ENCODE measurements at regions not wholly inside any gene's neighbourhood (a gene's known extent, or its start where the extent isn't known, plus 50 kb on each side); places are given as distances from the start of the nearest gene placed in this dataset.
"Not testable (repeated sequence)": the region's sequence is repeated elsewhere in the genome, so short reads cannot be mapped to it uniquely, and the experiment has no call there.

GRCh38 chr18:42328931-42329330, 373.9 kb downstream of the PIK3C3 start:
- no peak for DNase-seq (ENCODE audit: low read depth)

- no peak for DNase-seq (ENCODE audit: low read depth)
Measured at GRCh38 chr18:42330296-42330695, 375.3 kb downstream of the PIK3C3 start.

- DNase-seq (ENCODE audit: low read depth) = no peak
Measured at GRCh38 chr18:42333558-42333957, 378.5 kb downstream of the PIK3C3 start.

GRCh38 chr18:42334931-42335330, 379.9 kb downstream of the PIK3C3 start:
- no peak for DNase-seq (ENCODE audit: low read depth)

GRCh38 chr18:42336139-42336538, 381.1 kb downstream of the PIK3C3 start:
- DNase-seq (ENCODE audit: low read depth) = no peak

DNA sequence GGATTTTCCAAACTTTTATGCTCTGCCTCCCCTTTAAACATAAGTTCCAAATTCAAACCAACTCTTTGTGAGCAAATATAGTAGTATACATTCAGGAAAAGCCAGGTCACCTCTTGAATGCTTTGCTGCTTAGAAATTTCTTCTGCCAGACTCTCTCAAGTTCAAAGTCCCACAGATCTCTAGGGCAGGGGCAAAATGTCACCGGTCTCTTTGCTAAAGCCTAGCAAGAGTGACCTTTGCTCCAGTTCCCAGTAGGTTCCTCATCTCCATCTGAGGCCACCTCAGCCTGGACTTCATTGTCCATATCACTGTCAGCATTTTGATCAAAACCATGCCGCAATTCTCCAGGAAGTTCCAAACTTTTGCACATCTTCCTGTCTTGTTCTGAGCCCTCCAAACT, 382.3 kb downstream of the PIK3C3 start:
- DNase-seq (ENCODE audit: low read depth) = not testable (repeated sequence)

DNA sequence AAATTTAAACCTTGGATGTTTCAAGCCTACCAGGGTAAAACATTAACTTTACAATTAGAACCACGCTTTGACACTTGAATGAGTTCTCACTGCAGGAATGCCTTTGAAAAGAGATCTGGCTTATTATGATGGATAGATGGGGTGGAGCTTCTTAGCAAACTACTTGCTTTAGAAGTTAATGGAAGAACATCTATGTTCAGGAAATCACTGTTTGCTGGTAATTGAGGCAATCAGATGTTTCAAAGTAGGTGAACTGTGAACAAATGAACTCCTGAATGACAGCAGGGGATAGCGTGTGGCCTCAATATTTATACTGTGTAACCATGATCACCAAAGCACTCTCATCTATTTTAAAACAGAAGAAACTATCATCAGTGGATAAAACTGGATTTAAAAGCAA, 383.6 kb downstream of the PIK3C3 start:
- no peak for DNase-seq (ENCODE audit: low read depth)

GRCh38 chr18:42339372-42339771, 384.3 kb downstream of the PIK3C3 start:
- DNase-seq (ENCODE audit: low read depth) = no peak

GRCh38 chr18:42340423-42341009, 385.5 kb downstream of the PIK3C3 start:
- no peak for DNase-seq (ENCODE audit: low read depth)

- DNase-seq (ENCODE audit: low read depth) = no peak
Measured at GRCh38 chr18:42341423-42341822, 386.4 kb downstream of the PIK3C3 start.

- DNase-seq (ENCODE audit: low read depth) = no peak
Measured at GRCh38 chr18:42348722-42349121, 393.7 kb downstream of the PIK3C3 start.

DNA sequence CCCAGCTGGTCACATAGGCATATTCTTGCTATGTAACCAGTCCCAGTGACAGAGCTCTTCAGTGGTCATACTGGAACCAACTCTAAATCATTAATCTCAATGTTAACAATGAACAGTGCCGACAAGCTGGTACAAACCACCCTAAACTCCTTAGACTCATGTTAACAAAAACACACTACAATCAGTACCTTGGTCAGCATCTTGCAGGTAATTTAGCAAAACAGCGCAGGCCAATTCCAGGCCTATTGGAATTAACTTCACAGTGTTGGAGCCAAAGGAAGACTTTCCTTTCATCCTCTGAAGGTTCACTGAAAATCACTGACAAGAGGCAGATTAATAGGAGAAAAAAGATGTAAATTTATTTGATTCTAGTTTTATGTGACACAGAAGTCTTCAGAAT, 396.4 kb downstream of the PIK3C3 start:
- no peak for DNase-seq (ENCODE audit: low read depth)

DNA sequence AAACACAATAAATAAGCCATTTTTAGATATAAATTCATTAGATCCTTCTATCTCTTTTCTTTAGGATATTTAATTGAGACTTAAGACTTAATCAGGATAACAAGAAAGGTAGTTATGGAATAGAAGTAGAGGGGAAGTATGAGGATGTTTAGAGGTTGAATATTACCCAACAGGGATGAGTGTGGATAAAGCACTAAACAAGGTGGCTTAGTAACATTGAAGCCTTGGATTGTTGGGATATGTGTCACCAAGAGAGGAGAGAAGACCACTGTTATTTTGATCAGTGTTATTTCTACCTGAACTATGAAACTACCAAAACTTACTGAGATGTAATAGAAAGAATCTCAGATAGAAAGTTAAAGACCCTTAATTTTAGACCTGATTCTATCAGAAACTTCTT, 405.7 kb downstream of the PIK3C3 start:
- DNase-seq (ENCODE audit: low read depth) = no peak

DNA sequence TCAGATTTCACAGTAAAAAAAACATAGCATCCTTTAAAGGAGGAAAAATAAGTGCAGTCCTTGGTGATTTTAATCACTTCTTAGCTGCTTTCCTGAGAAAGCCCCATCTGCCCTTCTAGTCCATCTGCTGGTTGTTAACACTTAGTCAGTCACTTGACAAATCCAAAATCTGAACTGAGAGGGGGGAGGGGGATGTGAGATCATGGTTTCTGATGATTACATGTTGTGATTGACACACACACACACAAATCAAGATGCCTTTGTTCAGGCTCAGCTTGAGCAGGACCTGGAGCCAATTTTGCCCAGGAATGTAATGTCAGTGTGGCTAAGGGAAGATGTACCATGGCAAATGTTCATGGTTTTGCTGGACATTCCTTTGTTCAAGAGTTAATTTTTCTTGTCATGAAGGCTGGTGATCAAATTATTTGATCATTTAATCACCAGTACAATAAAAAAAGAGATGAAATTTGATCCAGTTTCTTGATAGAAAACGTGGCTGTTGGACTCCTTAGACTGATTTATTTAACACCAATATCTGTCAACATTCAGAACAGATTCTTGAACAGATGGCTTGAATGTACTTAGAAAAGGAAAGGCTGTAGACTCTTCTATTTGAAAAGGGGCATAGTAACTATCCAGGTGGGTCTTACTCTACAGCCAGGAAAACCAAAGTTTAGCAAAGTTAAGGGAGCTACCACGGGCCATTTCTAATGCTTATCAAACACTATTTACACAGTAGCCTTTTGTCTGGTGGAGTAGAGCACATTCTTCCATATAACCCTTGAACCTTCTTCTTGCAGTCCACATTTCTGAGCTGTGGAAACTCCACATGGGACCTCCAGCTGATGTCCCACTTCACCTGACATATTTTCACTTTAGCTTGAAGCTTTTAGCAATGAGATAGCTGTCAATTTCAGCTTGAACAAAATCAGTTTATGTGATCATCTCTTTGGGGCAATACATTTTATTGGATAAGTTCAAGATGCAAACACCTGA, 408.7 kb downstream of the PIK3C3 start:
- no peak for DNase-seq (ENCODE audit: low read depth)

- DNase-seq (ENCODE audit: low read depth) = no peak
Measured at GRCh38 chr18:42364766-42365165, 409.7 kb downstream of the PIK3C3 start.

GRCh38 chr18:42365591-42365990, 410.6 kb downstream of the PIK3C3 start:
- no peak for DNase-seq (ENCODE audit: low read depth)

GRCh38 chr18:42373584-42373983, 418.6 kb downstream of the PIK3C3 start:
- no peak for DNase-seq (ENCODE audit: low read depth)

- no peak for DNase-seq (ENCODE audit: low read depth)
Measured at GRCh38 chr18:42374961-42375360, 419.9 kb downstream of the PIK3C3 start.

DNA sequence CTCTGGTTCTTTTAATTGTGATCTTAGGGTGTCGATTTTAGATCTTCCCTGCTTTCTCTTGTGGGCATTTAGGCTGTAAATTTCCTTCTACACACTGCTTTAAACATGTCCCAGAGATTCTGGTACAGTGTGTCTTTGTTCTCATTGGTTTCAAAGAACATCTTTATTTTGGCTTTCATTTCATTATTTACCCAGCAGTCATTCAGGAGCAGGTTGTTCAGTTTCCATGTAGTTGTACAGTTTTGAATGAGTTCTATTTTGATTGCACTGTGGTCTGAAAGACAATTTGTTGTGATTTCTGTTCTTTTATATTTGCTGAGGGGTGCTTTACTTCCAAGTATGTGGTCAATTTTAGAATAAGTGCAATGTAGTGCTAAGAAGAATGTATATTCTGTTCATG, 423.8 kb downstream of the PIK3C3 start:
- not testable (repeated sequence) for DNase-seq (ENCODE audit: low read depth)

GRCh38 chr18:42381236-42381635, 426.2 kb downstream of the PIK3C3 start:
- DNase-seq (ENCODE audit: low read depth) = not testable (repeated sequence)

GRCh38 chr18:42392416-42392815, 437.4 kb downstream of the PIK3C3 start:
- no peak for DNase-seq (ENCODE audit: low read depth)

- DNase-seq (ENCODE audit: low read depth) = no peak
Measured at GRCh38 chr18:42392926-42393325, 437.9 kb downstream of the PIK3C3 start.

DNA sequence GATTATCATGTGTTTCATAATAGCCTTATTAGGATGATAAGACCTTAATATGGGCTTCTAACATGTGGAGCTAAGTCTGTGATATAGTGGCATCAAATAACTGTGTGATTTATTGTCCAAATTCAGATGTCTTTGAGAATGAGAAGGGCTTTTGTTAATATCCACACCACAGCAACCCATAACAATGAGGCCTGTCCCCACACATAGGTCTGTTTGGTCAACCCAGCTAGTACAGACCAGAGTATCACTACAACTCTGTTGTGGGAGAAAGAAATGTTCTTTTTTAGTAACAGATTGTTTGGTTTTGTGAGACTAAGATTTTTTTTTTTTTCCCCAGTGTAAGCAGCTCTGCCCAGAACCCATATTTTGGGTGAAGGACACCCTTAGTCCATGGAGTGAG, 439.2 kb downstream of the PIK3C3 start:
- DNase-seq (ENCODE audit: low read depth) = no peak

Measured in stimulated activated CD8-positive, alpha-beta memory T cell treated with anti-CD3 and anti-CD28 coated beads, Interleukin-15, amount 100 ng/mL, for 24 hours (primary cell).